ENCODE measurements at regions not wholly inside any gene's neighbourhood (a gene's known extent, or its start where the extent isn't known, plus 50 kb on each side); places are given as distances from the start of the nearest gene placed in this dataset.

- Histone ChIP-seq H3K36me3 (ENCODE audit: low read depth) (no peaks in the 10 kb centered on the region), H3K4me1 (ENCODE audit: low read depth) (no peaks in the 10 kb centered on the region), H3K4me3 (no peak overlapping the region), H3K9me3 (no peaks in the 10 kb centered on the region)
- intact Hi-C loops (cut with DNase I, micrococcal nuclease) = no loop called here
- DNase-seq (no peak), ATAC-seq (no peak)
- TF ChIP-seq CTCF (IDR thresholded peaks at IDR 0.05) = no peak
Measured at GRCh38 chr4:175916626-175917351, 104.7 kb upstream of the GPM6A start.

GRCh38 chr4:175927121-175927520, 115.1 kb upstream of the GPM6A start:
- H3K4me3 ChIP-seq = no peak overlapping the region
- no peaks in the 10 kb centered on the region for H3K36me3 ChIP-seq (ENCODE audit: low read depth)
- H3K9me3 ChIP-seq = no peaks in the 10 kb centered on the region
- no peak for TF ChIP-seq CTCF (IDR thresholded peaks at IDR 0.05)
- H3K4me1 ChIP-seq (ENCODE audit: low read depth) = no peaks in the 10 kb centered on the region
- ATAC-seq = no peak
- no peak for DNase-seq
- intact Hi-C loops (cut with DNase I, micrococcal nuclease) = no loop called here

- no peak for TF ChIP-seq CTCF (IDR thresholded peaks at IDR 0.05)
- Histone ChIP-seq H3K4me3 (no peak overlapping the region), H3K4me1 (ENCODE audit: low read depth) (no peaks in the 10 kb centered on the region), H3K9me3 (no peaks in the 10 kb centered on the region), H3K36me3 (ENCODE audit: low read depth) (no peaks in the 10 kb centered on the region)
- intact Hi-C loops (cut with DNase I, micrococcal nuclease) = no loop called here
- DNase-seq = no peak
- ATAC-seq = no peak
Measured at GRCh38 chr4:175929441-175929840, 117.4 kb upstream of the GPM6A start.

GRCh38 chr4:175929932-175930331, 117.9 kb upstream of the GPM6A start:
- no peak overlapping the region for H3K4me3 ChIP-seq
- no peaks in the 10 kb centered on the region for H3K9me3 ChIP-seq
- no peak for DNase-seq
- intact Hi-C loops (cut with DNase I, micrococcal nuclease) = no loop called here
- ATAC-seq = no peak
- no peaks in the 10 kb centered on the region for H3K4me1 ChIP-seq (ENCODE audit: low read depth)
- H3K36me3 ChIP-seq (ENCODE audit: low read depth) = no peaks in the 10 kb centered on the region
- TF ChIP-seq CTCF (IDR thresholded peaks at IDR 0.05) = no peak

GRCh38 chr4:175930471-175930870, 118.4 kb upstream of the GPM6A start:
- TF ChIP-seq CTCF (IDR thresholded peaks at IDR 0.05) = no peak
- H3K36me3 ChIP-seq (ENCODE audit: low read depth) = no peaks in the 10 kb centered on the region
- H3K9me3 ChIP-seq = no peaks in the 10 kb centered on the region
- DNase-seq (no peak), ATAC-seq (no peak)
- intact Hi-C loops (cut with DNase I, micrococcal nuclease) = no loop called here
- no peaks in the 10 kb centered on the region for H3K4me1 ChIP-seq (ENCODE audit: low read depth)
- no peak overlapping the region for H3K4me3 ChIP-seq

- Histone ChIP-seq H3K4me3 (no peak overlapping the region), H3K4me1 (ENCODE audit: low read depth) (no peaks in the 10 kb centered on the region), H3K36me3 (ENCODE audit: low read depth) (no peaks in the 10 kb centered on the region), H3K9me3 (no peaks in the 10 kb centered on the region)
- ATAC-seq = no peak
- TF ChIP-seq CTCF (IDR thresholded peaks at IDR 0.05) = no peak
- DNase-seq = no peak
- intact Hi-C loops (cut with DNase I, micrococcal nuclease) = no loop called here
Measured at GRCh38 chr4:175932116-175932515, 120.1 kb upstream of the GPM6A start.
